Mesendoderm (in vitro differentiated cells): ENCODE measurements at regions not wholly inside any gene's neighbourhood (a gene's known extent, or its start where the extent isn't known, plus 50 kb on each side); places are given as distances from the start of the nearest gene placed in this dataset.

Experiments
- DNase-seq: peaks from one replicate; pipeline ENCODE4 v3.0.0; 2013
- H2AK5ac ChIP-seq: 2 replicates; pipeline ENCODE4 v1.6.1; 2013; ENCODE audit warnings: low read length, inconsistent platforms
- H2BK120ac ChIP-seq: 2 replicates; pipeline ENCODE4 v1.6.1; 2013; ENCODE audit warnings: low read depth, mild to moderate bottlenecking, low read length, moderate library complexity, mixed read lengths
- H2BK15ac ChIP-seq: replicated peaks from 2 replicates; pipeline ENCODE4 v1.6.1; 2013; ENCODE audit warnings: low read depth, mild to moderate bottlenecking, moderate library complexity
- H2BK5ac ChIP-seq: 2 replicates; pipeline ENCODE4 v1.6.1; 2013; ENCODE audit warnings: low read length, inconsistent platforms
- H3K18ac ChIP-seq: 2 replicates; pipeline ENCODE4 v1.6.1; 2013; ENCODE audit warnings: mild to moderate bottlenecking, low read length, mixed read lengths
- H3K23ac ChIP-seq: one replicate; pipeline ENCODE4 v1.6.1; 2013; ENCODE audit warnings: low read length
- H3K27ac ChIP-seq: 2 replicates; pipeline ENCODE4 v1.5.1; 2013; ENCODE audit warnings: low read depth, mild to moderate bottlenecking, inconsistent platforms, low read length, moderate library complexity
- H3K27me3 ChIP-seq: 2 replicates; pipeline ENCODE4 v1.6.1; 2013; ENCODE audit warnings: low read length, control low read depth, mild to moderate bottlenecking, inconsistent platforms; ENCODE audit not compliant: insufficient read depth, poor library complexity
- H3K36me3 ChIP-seq: 2 replicates; pipeline ENCODE4 v1.6.1; 2013; ENCODE audit warnings: low read length, inconsistent platforms; ENCODE audit not compliant: control insufficient read depth, insufficient read depth
- H3K4ac ChIP-seq: one replicate; pipeline ENCODE4 v1.6.1; 2013; ENCODE audit warnings: low read depth, mild to moderate bottlenecking, low read length, moderate library complexity
- H3K4me1 ChIP-seq: 2 replicates; pipeline ENCODE4 v1.6.1; 2013; ENCODE audit warnings: low read depth, low read length, inconsistent platforms; ENCODE audit not compliant: control insufficient read depth
- H3K4me2 ChIP-seq: 2 replicates; pipeline ENCODE4 v1.6.1; 2013; ENCODE audit warnings: low read length
- H3K4me3 ChIP-seq: 2 replicates; pipeline ENCODE4 v1.5.1; 2013; ENCODE audit warnings: mild to moderate bottlenecking, low read length
- H3K56ac ChIP-seq: one replicate; pipeline ENCODE4 v1.6.1; 2013; ENCODE audit warnings: low read length
- H3K79me1 ChIP-seq: 2 replicates; pipeline ENCODE4 v1.6.1; 2013; ENCODE audit warnings: low read length, inconsistent platforms
- H3K79me2 ChIP-seq: 2 replicates; pipeline ENCODE4 v1.6.1; 2013; ENCODE audit warnings: mild to moderate bottlenecking, low read length; ENCODE audit not compliant: control insufficient read depth, insufficient read depth
- H3K9ac ChIP-seq: 2 replicates; pipeline ENCODE4 v1.6.1; 2013; ENCODE audit warnings: low read length, inconsistent platforms
- H4K5ac ChIP-seq: one replicate; pipeline ENCODE4 v1.6.1; 2013; ENCODE audit warnings: low read length
- H4K8ac ChIP-seq: one replicate; pipeline ENCODE4 v1.6.1; 2013; ENCODE audit warnings: low read depth, mild to moderate bottlenecking, control low read depth, low read length, moderate library complexity
- WGBS: extraction: QIAGEN DNeasy Blood & Tissue Kit; methylation state at CpG from one replicate; pipeline ENCODE4 v1.1.7; 2013; ENCODE audit warnings: low lambda C conversion rate, missing lambda C conversion rate; ENCODE audit not compliant: insufficient coverage; ENCODE audit errors: extremely low coverage; 5-methylcytosine and 5-hydroxymethylcytosine counted together

DNA sequence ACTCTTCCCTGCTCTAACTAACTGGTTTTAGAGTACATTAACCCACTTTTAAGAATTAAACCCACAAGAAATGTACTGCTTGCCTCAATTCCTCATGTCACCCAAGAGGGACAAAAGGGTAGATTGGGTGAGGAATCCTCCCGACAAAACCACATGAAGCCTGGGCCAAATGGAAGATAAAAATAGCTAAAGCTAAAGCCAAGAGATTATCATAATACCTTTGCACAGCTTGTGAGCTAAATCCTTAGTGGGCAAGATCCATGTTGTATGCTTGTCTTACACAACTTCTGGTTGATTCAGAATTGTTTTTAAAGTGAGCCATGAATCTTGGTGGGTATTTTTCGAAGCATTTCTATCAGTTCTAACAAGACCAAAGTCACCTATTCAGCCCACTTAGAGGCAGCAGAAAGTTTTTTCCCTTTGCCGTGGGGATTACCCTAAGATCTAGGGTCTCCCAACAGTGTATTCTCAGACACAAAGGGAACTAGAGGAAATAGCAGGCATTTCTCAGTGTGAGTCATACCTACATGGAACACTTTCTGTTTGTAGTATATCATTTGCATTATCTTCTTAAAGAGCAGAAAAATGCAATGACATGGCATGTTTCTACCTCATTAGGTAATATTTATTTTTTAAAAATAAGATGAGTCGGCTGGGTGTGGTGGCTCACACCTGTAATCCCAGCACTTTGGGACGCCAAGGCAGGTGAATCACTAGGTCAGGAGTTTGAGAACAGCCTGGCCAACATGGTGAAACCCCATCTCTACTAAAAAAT is 616.6 kb downstream of the KCNH5 start:
- H2BK120ac ChIP-seq = no peak overlapping the region
- no peak overlapping the region for H3K18ac ChIP-seq
- H3K36me3 ChIP-seq = no peaks in the 10 kb centered on the region
- no peak overlapping the region for H3K4ac ChIP-seq
- H3K27me3 ChIP-seq = no peaks in the 10 kb centered on the region
- H3K56ac ChIP-seq = no peak overlapping the region
- no peaks in the 10 kb centered on the region for H3K79me2 ChIP-seq
- H4K5ac ChIP-seq = no peak overlapping the region
- H4K8ac ChIP-seq = no peak overlapping the region
- no peak overlapping the region for H2BK15ac ChIP-seq
- DNase-seq = peak; percentile 22
- H2AK5ac ChIP-seq = no peak overlapping the region
- no peak overlapping the region for H3K4me2 ChIP-seq
- H3K23ac ChIP-seq = no peak overlapping the region
- H3K27ac ChIP-seq = no peak overlapping the region
- no peaks in the 10 kb centered on the region for H3K4me1 ChIP-seq
- no peaks in the 10 kb centered on the region for H3K79me1 ChIP-seq
- no peak overlapping the region for H3K9ac ChIP-seq
- no peak overlapping the region for H2BK5ac ChIP-seq
- WGBS = no CpG with 5 or more reads among the region's 5 CpGs
- no peak overlapping the region for H3K4me3 ChIP-seq

DNA sequence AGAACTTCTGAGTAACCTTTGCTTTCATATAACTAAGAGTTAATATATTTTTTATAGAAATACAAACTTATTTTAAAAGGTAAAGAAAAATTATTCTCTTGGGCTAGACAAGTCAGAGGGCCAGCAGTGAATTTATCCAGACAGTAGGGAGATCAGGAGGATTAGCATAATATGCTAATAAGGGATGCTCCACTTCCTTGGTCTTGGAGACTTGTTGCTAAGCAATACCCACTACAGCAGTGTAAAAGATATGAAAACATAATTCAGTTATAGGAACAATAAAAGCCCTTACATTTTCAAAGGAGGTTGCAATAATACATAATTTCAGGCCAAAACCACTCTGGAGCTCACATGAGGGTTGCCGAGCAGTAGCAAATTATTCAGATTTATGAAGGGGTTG is 615.6 kb downstream of the KCNH5 start:
- H3K18ac ChIP-seq = no peak overlapping the region
- no peak overlapping the region for H3K4me2 ChIP-seq
- H3K23ac ChIP-seq = no peak overlapping the region
- no peak for DNase-seq
- WGBS = no CpG with 5 or more reads among the region's 1 CpG
- no peak overlapping the region for H3K4me3 ChIP-seq
- H3K4ac ChIP-seq = no peak overlapping the region
- no peaks in the 10 kb centered on the region for H3K79me1 ChIP-seq
- no peak overlapping the region for H2BK15ac ChIP-seq
- no peak overlapping the region for H3K9ac ChIP-seq
- H4K8ac ChIP-seq = no peak overlapping the region
- no peak overlapping the region for H2BK120ac ChIP-seq
- H3K79me2 ChIP-seq = no peaks in the 10 kb centered on the region
- no peak overlapping the region for H2AK5ac ChIP-seq
- no peak overlapping the region for H3K56ac ChIP-seq
- H3K27ac ChIP-seq = no peak overlapping the region
- H3K27me3 ChIP-seq = no peaks in the 10 kb centered on the region
- no peaks in the 10 kb centered on the region for H3K36me3 ChIP-seq
- H2BK5ac ChIP-seq = no peak overlapping the region
- no peak overlapping the region for H4K5ac ChIP-seq
- H3K4me1 ChIP-seq = no peaks in the 10 kb centered on the region

DNA sequence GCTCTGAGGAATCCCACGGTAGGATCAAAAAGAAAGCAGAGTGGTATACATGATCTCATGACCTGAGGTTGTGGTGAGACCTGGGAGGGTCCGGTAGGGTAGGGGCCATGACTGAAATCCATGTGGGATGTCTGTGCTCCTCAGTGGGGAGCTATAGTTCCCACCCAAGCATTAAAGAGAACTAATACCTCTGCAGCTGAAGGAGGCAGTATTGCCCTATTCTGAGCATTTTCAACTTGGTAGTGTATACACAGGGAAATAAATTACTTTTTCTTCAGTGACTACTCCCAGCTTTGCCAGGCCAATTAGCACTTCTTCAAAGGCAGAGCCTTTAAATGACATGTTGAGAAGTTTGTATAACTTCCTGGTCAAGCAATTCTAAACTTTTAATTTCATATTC is 613.8 kb downstream of the KCNH5 start:
- Histone ChIP-seq H2BK120ac (no peak overlapping the region), H3K4me3 (no peak overlapping the region), H4K8ac (no peak overlapping the region), H4K5ac (no peak overlapping the region), H3K4ac (no peak overlapping the region), H3K18ac (no peak overlapping the region), H3K27ac (no peak overlapping the region), H2AK5ac (no peak overlapping the region), H3K79me2 (no peaks in the 10 kb centered on the region), H3K4me1 (no peaks in the 10 kb centered on the region), H3K9ac (no peak overlapping the region), H3K27me3 (no peaks in the 10 kb centered on the region), H2BK5ac (no peak overlapping the region), H2BK15ac (no peak overlapping the region), H3K56ac (no peak overlapping the region), H3K36me3 (no peaks in the 10 kb centered on the region), H3K79me1 (no peaks in the 10 kb centered on the region), H3K23ac (no peak overlapping the region), H3K4me2 (no peak overlapping the region)
- no CpG with 5 or more reads among the region's 2 CpGs for WGBS
- DNase-seq = peak; percentile 4

DNA sequence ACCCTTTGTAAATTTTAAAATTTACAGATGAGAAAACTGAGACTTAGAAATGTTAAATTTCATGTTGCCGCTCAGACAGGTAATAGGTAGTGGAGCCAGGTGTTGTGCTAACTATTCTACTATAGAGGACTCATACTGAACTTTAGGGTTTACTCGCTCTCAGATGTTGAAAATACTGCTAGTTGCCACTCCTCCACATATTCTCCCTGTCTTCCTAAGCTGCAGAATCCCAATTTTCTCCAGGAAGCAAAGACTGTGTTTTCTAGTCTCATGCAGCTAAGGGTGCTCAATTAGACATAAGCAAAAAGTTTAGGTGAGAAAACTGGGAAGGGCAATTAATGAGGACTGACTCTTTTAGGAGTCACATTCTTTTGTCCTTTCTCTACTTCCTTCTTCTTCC is 612.3 kb downstream of the KCNH5 start:
- no peak overlapping the region for H2BK5ac ChIP-seq
- no peak overlapping the region for H3K4ac ChIP-seq
- H3K36me3 ChIP-seq = no peaks in the 10 kb centered on the region
- H2BK120ac ChIP-seq = no peak overlapping the region
- no peak overlapping the region for H2AK5ac ChIP-seq
- no CpG with 5 or more reads among the region's 2 CpGs for WGBS
- DNase-seq = no peak
- H4K8ac ChIP-seq = no peak overlapping the region
- H2BK15ac ChIP-seq = no peak overlapping the region
- H3K4me1 ChIP-seq = no peaks in the 10 kb centered on the region
- H3K23ac ChIP-seq = no peak overlapping the region
- no peak overlapping the region for H3K4me2 ChIP-seq
- H3K27me3 ChIP-seq = no peaks in the 10 kb centered on the region
- H3K56ac ChIP-seq = no peak overlapping the region
- no peaks in the 10 kb centered on the region for H3K79me2 ChIP-seq
- no peak overlapping the region for H3K9ac ChIP-seq
- no peak overlapping the region for H3K18ac ChIP-seq
- H3K27ac ChIP-seq = no peak overlapping the region
- no peak overlapping the region for H3K4me3 ChIP-seq
- no peak overlapping the region for H4K5ac ChIP-seq
- H3K79me1 ChIP-seq = no peaks in the 10 kb centered on the region

DNA sequence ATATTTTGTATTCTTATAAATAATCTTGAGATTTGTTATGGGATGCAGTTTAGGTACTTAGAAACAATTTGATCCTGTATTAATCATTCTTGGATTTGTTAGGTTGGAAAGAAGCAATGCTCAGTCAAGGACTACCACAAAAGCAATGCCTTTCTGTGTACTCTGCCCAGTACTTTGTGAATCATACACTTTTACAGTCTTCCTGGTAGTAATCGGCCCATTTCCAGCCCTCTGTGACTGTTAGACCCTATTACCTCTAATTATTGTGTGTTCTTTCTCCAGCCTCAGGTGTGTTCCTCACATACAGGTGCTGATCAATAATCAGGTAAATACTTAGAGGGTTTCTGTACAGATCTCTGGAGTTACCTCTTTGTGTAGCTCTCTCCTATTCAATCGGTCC is 609.0 kb downstream of the KCNH5 start:
- H3K56ac ChIP-seq = no peak overlapping the region
- no peak overlapping the region for H3K18ac ChIP-seq
- H3K27me3 ChIP-seq = no peaks in the 10 kb centered on the region
- H3K79me2 ChIP-seq = no peaks in the 10 kb centered on the region
- no peaks in the 10 kb centered on the region for H3K79me1 ChIP-seq
- H3K23ac ChIP-seq = no peak overlapping the region
- H2AK5ac ChIP-seq = no peak overlapping the region
- H3K36me3 ChIP-seq = no peaks in the 10 kb centered on the region
- DNase-seq = no peak
- no peak overlapping the region for H2BK5ac ChIP-seq
- WGBS = no CpG with 5 or more reads among the region's 2 CpGs
- no peak overlapping the region for H3K4me3 ChIP-seq
- no peak overlapping the region for H3K4ac ChIP-seq
- H4K5ac ChIP-seq = no peak overlapping the region
- no peak overlapping the region for H2BK15ac ChIP-seq
- no peaks in the 10 kb centered on the region for H3K4me1 ChIP-seq
- no peak overlapping the region for H2BK120ac ChIP-seq
- no peak overlapping the region for H3K9ac ChIP-seq
- H3K4me2 ChIP-seq = no peak overlapping the region
- H4K8ac ChIP-seq = no peak overlapping the region
- no peak overlapping the region for H3K27ac ChIP-seq

DNA sequence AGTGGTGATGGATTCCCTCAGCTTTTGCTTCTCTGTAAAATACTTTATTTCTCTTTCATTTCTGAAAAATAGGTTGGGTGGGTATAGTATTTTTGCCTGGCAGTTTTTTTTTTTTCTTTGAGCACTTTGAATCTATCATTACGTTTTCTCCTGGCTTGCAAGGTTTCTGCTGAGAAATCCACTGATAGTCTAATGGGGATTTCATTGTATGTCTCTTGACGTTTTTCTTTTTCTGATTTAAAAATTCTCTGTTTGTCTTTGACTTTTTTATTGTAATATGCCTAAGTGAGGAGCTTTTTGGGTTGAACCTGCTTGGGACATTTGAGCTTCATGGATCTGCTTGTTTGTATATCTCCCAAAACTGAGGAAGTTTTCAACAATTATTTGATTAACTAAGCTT is 606.0 kb downstream of the KCNH5 start:
- Histone ChIP-seq H3K56ac (no peak overlapping the region), H2BK5ac (no peak overlapping the region), H3K4me1 (no peaks in the 10 kb centered on the region), H4K8ac (no peak overlapping the region), H3K9ac (no peak overlapping the region), H3K79me1 (no peaks in the 10 kb centered on the region), H3K36me3 (no peaks in the 10 kb centered on the region), H3K4me2 (no peak overlapping the region), H2BK15ac (no peak overlapping the region), H3K23ac (no peak overlapping the region), H2BK120ac (no peak overlapping the region), H3K18ac (no peak overlapping the region), H2AK5ac (no peak overlapping the region), H3K4ac (no peak overlapping the region), H3K79me2 (no peaks in the 10 kb centered on the region), H3K27ac (no peak overlapping the region), H4K5ac (no peak overlapping the region), H3K27me3 (no peaks in the 10 kb centered on the region), H3K4me3 (no peak overlapping the region)
- no CpG with 5 or more reads among the region's 2 CpGs for WGBS
- DNase-seq = no peak
